ENCODE measurements at regions not wholly inside any gene's neighbourhood (a gene's known extent, or its start where the extent isn't known, plus 50 kb on each side); places are given as distances from the start of the nearest gene placed in this dataset.

- TF ChIP-seq CTCF (IDR thresholded peaks at IDR 0.05) (no peak), POLR2AphosphoS5 (IDR thresholded peaks at IDR 0.05) (no peak), POLR2A (IDR thresholded peaks at IDR 0.05) (no peak), EP300 (IDR thresholded peaks at IDR 0.05) (no peak)
Measured at GRCh38 chr4:97349468-97350186, 793.6 kb downstream of the STPG2 start.

All from suprapubic skin (tissue), 4 donors.